IPS DF 4.7 (cell line): ENCODE measurements at regions not wholly inside any gene's neighbourhood (a gene's known extent, or its start where the extent isn't known, plus 50 kb on each side); places are given as distances from the start of the nearest gene placed in this dataset.

Source experiments
- DNase-seq: peaks from one replicate; pipeline ENCODE4 v3.0.0-alpha.2; 2013; ENCODE audit warnings: low spot score; ENCODE audit errors: extremely low read depth

- no peak for DNase-seq
Observed at GRCh38 chr20:39600871-39601270, 638.7 kb downstream of the DHX35 start.

GRCh38 chr20:39600156-39600555, 638.0 kb downstream of the DHX35 start:
- no peak for DNase-seq

- no peak for DNase-seq
Observed at GRCh38 chr20:39596554-39596953, 634.4 kb downstream of the DHX35 start.

GRCh38 chr20:39592371-39592770, 630.2 kb downstream of the DHX35 start:
- DNase-seq, result no peak

- no peak for DNase-seq
Observed at GRCh38 chr20:39588148-39588757, 626.1 kb downstream of the DHX35 start.

GRCh38 chr20:39581034-39581433, 618.9 kb downstream of the DHX35 start:
- DNase-seq, result no peak

- DNase-seq, result no peak
Observed at GRCh38 chr20:39576771-39577170, 614.6 kb downstream of the DHX35 start.

GRCh38 chr20:39574061-39574460, 611.9 kb downstream of the DHX35 start:
- DNase-seq, result no peak

GRCh38 chr20:39571171-39571570, 609.0 kb downstream of the DHX35 start:
- DNase-seq, result no peak

- no peak for DNase-seq
Observed at GRCh38 chr20:39568109-39568508, 606.0 kb downstream of the DHX35 start.

GRCh38 chr20:39563349-39563748, 601.2 kb downstream of the DHX35 start:
- DNase-seq, result no peak

- DNase-seq, result no peak
Observed at GRCh38 chr20:39554341-39554740, 592.2 kb downstream of the DHX35 start.

- no peak for DNase-seq
Observed at GRCh38 chr20:39553120-39553519, 591.0 kb downstream of the DHX35 start.

GRCh38 chr20:39549733-39550132, 587.6 kb downstream of the DHX35 start:
- no peak for DNase-seq

GRCh38 chr20:39547546-39548408, 585.6 kb downstream of the DHX35 start:
- no peak for DNase-seq

- no peak for DNase-seq
Observed at GRCh38 chr20:39541136-39541803, 579.1 kb downstream of the DHX35 start.

GRCh38 chr20:39538317-39538716, 576.2 kb downstream of the DHX35 start:
- no peak for DNase-seq

GRCh38 chr20:39535301-39535700, 573.2 kb downstream of the DHX35 start:
- no peak for DNase-seq

- no peak for DNase-seq
Observed at GRCh38 chr20:39534846-39535245, 572.7 kb downstream of the DHX35 start.

- DNase-seq, result no peak
Observed at GRCh38 chr20:39533858-39534257, 571.7 kb downstream of the DHX35 start.

GRCh38 chr20:39532205-39532604, 570.1 kb downstream of the DHX35 start:
- DNase-seq, result no peak

GRCh38 chr20:39528436-39528835, 566.3 kb downstream of the DHX35 start:
- DNase-seq, result no peak
